WI38 (cell line): ENCODE measurements at regions not wholly inside any gene's neighbourhood (a gene's known extent, or its start where the extent isn't known, plus 50 kb on each side); places are given as distances from the start of the nearest gene placed in this dataset.

Experiments used
- H3K4me3 ChIP-seq: 2 replicates; pipeline ENCODE4 v1.5.1; 2011; ENCODE audit warnings: low read depth, mild to moderate bottlenecking, control low read depth, low read length
- CTCF ChIP-seq: IDR thresholded peaks from 2 replicates; pipeline ENCODE4 v1.5.1; 2012; ENCODE audit warnings: low read depth, mild to moderate bottlenecking, control low read depth, low read length

GRCh38 chr6:156126535-156126934 is 650.6 kb upstream of the ARID1B start:
- no peak overlapping the region for H3K4me3 ChIP-seq
- TF ChIP-seq CTCF = no peak

GRCh38 chr6:156125844-156126243 is 651.3 kb upstream of the ARID1B start:
- no peak overlapping the region for H3K4me3 ChIP-seq
- TF ChIP-seq CTCF = no peak

- H3K4me3 ChIP-seq = no peak overlapping the region
- TF ChIP-seq CTCF = no peak
Observed at GRCh38 chr6:156123731-156124130, 653.4 kb upstream of the ARID1B start.

GRCh38 chr6:156121973-156122372 is 655.2 kb upstream of the ARID1B start:
- no peak overlapping the region for H3K4me3 ChIP-seq
- no peak for TF ChIP-seq CTCF

DNA sequence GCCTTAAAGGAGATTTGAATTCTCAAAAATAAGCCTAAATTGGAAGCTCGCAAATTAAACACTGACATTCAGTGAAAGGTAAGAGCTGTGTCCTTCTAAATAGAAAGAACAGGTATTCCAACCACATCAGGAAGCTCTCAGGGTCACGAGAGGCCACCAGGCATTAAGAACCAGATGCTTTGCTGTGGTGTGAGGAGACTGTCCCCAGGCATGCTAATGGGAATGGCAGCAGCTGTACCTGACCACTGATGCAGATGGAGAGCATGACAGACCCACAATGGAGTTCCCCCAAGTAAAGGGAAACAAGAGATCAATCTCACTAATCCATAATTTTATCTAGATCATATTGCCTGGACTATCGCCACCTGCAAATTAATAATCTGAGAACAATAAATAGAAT is 658.9 kb upstream of the NOX3 start:
- no peak for TF ChIP-seq CTCF
- H3K4me3 ChIP-seq = no peak overlapping the region

DNA sequence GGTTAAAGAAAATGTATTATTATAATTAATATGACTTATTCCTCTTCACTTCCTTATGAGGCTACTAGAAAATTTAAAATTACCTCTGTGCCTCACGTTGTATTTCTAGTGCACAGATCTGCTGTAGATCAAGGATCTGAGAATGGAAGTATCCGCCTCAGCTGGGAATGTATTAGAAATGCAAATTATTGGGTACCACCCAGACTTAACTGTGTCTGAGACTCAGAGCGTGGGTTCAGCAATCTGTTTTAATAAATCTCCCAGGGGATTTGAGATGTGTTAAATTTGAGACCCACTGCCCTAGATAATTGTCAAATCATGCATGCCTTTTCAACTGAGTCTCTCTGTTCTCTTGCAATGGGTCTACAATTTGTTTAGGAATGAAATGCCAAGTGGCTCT is 658.0 kb upstream of the NOX3 start:
- TF ChIP-seq CTCF = no peak
- H3K4me3 ChIP-seq = no peak overlapping the region

- TF ChIP-seq CTCF = no peak
- H3K4me3 ChIP-seq = no peak overlapping the region
Observed at GRCh38 chr6:156111913-156112312, 656.3 kb upstream of the NOX3 start.

DNA sequence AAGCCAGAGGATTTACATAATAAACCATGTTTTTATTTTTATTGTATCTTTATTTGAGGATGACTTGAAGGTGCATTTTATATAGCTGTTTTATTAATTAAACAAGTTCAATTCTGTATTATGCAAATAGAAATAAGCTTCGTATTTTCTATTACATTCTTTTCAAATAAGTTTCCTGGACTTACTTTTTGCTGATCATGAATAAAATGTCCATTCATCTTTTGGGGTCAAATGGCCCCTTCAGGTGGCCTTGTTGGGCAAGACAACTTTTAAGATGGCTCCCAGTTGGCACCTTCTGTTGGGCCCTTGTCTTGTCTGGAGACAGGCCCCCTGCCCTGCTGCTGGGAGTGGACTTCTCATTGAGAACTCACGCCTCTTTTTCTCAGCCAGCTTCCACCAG is 654.6 kb upstream of the NOX3 start:
- no peak for TF ChIP-seq CTCF
- no peak overlapping the region for H3K4me3 ChIP-seq
